Peyer's patch (tissue), 4 donors: ENCODE measurements at regions not wholly inside any gene's neighbourhood (a gene's known extent, or its start where the extent isn't known, plus 50 kb on each side); places are given as distances from the start of the nearest gene placed in this dataset.

ENCODE experiments used
- DNase-seq, 3 donors: peaks; one replicate each; pipeline ENCODE4 v3.0.0-alpha.2; 2017 to 2019
- H3K27ac ChIP-seq, 4 donors: fragments of 200-600 bp; sonication (generic); one replicate each; pipeline ENCODE4 v1.5.1; 2016 to 2019
- H3K27me3 ChIP-seq, 2 donors: fragments of 200-600 bp; sonication (generic); one replicate each; pipeline ENCODE4 v1.5.1; 2019
- H3K36me3 ChIP-seq, 3 donors: fragments of 200-600 bp; sonication (generic); one replicate each; pipeline ENCODE4 v1.5.1; 2016 to 2019
- H3K4me1 ChIP-seq, 4 donors: fragments of 200-600 bp; sonication (generic); one replicate each; pipeline ENCODE4 v1.5.1; 2016 to 2019
- H3K4me3 ChIP-seq, 4 donors: fragments of 200-600 bp; sonication (generic); 1 replicate in 3 of 4; 2 replicates in 1 of 4; pipeline ENCODE4 v1.5.1; 2016 to 2019; ENCODE audit warnings: mild to moderate bottlenecking in 1 of 4
- H3K9me3 ChIP-seq, 4 donors: fragments of 200-600 bp; sonication (generic); one replicate each; pipeline ENCODE4 v1.5.1; 2016 to 2019; ENCODE audit warnings: mild to moderate bottlenecking in 1 of 4
- CTCF ChIP-seq, 6 experiments: fragments of 450-650 bp in 4 of 6; fragments of 200-600 bp in 2 of 6; sonication (generic) in 1 of 6; IDR thresholded peaks; one replicate each; pipeline ENCODE4 v1.5.1; 2017 to 2019; ENCODE audit warnings: antibody characterized with exemption in 6 of 6, mild to moderate bottlenecking in 3 of 6, moderate library complexity in 1 of 6
- POLR2A ChIP-seq, 2 donors: fragments of 450-650 bp; IDR thresholded peaks; one replicate each; pipeline ENCODE4 v1.5.1; 2017; ENCODE audit warnings: antibody characterized with exemption in 2 of 2, mild to moderate bottlenecking in 2 of 2, moderate library complexity in 2 of 2

GRCh38 chr4:178344096-178344495, 901.9 kb upstream of the AGA start:
- Histone ChIP-seq H3K36me3 (no peaks in the 10 kb centered on the region), H3K4me3 (no peak overlapping the region), H3K9me3 (no peaks in the 10 kb centered on the region), H3K4me1 (no peaks in the 10 kb centered on the region), H3K27me3 (no peaks in the 10 kb centered on the region), H3K27ac (no peak overlapping the region)
- TF ChIP-seq CTCF (IDR thresholded peaks at IDR 0.05) (no peak), POLR2A (IDR thresholded peaks at IDR 0.05) (no peak)
- no peak for DNase-seq

DNA sequence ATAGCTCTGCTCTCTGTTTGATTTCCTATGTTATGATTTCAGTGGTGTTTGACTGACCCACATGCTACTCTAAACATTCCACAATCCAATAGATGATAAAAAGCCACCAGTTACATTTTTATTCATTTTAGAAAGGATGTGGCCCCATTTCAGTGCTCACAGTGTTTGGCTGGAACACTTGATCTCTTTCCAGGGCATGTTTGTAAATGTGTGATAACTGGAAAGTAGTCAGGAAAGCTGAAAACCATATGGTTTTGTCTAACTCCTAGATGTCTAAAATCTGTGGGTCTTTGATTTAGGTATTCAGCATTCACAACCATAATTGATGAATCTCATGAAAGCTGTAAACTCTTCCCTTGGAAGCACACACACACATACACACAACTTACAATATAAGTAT, 904.9 kb upstream of the AGA start:
- Histone ChIP-seq H3K9me3 (no peaks in the 10 kb centered on the region), H3K27me3 (no peaks in the 10 kb centered on the region), H3K4me3 (no peak overlapping the region), H3K27ac (no peak overlapping the region), H3K36me3 (no peaks in the 10 kb centered on the region), H3K4me1 (no peaks in the 10 kb centered on the region)
- TF ChIP-seq CTCF (IDR thresholded peaks at IDR 0.05) (no peak), POLR2A (IDR thresholded peaks at IDR 0.05) (no peak)
- DNase-seq = no peak

DNA sequence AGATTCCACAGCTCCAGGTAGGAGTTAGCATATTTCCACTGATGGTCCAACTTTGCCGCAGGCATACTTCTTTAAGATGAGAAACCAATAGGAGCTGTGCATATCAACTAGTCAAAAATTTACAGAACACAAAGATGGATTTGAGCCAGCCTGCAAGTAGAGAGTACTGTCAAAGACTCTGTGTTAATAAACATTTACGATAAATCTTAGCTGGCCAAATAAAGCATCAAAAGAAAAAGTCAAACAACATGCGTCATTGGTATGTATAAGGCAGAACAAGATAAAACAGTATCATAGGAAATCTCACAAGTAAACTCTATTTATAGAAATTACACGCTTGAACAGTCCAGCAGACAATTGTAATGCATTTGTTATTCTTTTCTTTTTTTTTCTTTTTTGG, 907.4 kb upstream of the AGA start:
- Histone ChIP-seq H3K4me1 (no peaks in the 10 kb centered on the region), H3K9me3 (no peaks in the 10 kb centered on the region), H3K27ac (no peak overlapping the region), H3K36me3 (no peaks in the 10 kb centered on the region), H3K4me3 (no peak overlapping the region), H3K27me3 (no peaks in the 10 kb centered on the region)
- TF ChIP-seq POLR2A (IDR thresholded peaks at IDR 0.05) (no peak), CTCF (IDR thresholded peaks at IDR 0.05) (no peak)
- no peak for DNase-seq

DNA sequence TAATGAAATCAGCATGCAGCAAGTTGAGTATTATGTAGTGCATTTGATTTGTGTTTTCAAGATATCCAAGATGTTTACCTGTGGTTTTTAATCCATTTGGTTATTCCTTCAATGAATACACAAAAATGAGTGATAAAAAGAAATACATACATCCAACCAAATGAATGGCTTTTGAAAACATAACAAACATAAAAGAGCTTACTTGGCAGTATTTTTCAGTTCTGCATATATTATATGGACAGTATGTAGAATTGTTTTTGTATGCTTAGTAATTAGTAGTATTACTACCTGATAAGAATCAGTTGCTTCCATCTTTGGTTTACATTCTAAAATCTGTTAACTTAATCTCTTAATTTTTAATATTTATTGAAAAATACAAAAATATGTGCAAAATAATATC, 908.9 kb upstream of the AGA start:
- no peak overlapping the region for H3K4me3 ChIP-seq
- TF ChIP-seq CTCF (IDR thresholded peaks at IDR 0.05) = no peak
- no peak for DNase-seq
- H3K4me1 ChIP-seq = no peaks in the 10 kb centered on the region
- no peaks in the 10 kb centered on the region for H3K36me3 ChIP-seq
- H3K9me3 ChIP-seq = peaks cover 0 to 3% (median 0%) of the 10 kb centered on the region in 4 donors
- H3K27ac ChIP-seq = no peak overlapping the region
- no peaks in the 10 kb centered on the region for H3K27me3 ChIP-seq

DNA sequence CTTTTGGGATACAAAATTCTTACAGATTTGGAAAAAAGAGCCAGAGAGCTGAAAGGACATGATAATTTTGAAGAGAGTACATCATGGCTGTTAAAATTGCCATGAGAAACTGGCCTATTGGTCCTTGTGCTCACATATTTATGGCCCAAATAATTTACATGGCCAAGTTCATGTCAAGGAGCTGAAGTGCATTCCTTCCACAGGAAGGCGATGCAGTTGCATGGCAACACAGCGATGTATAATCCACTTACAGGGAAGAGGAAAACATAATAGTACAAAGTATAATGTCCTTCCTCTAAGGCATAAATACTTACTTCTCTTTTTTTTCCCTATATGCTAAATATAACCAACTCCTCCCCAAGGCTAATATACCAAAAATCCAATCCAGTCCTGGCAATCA, 914.5 kb upstream of the AGA start:
- peaks cover 0 to 3% (median 0%) of the 10 kb centered on the region in 4 donors for H3K9me3 ChIP-seq
- no peaks in the 10 kb centered on the region for H3K36me3 ChIP-seq
- no peak overlapping the region for H3K4me3 ChIP-seq
- H3K4me1 ChIP-seq = no peaks in the 10 kb centered on the region
- TF ChIP-seq POLR2A (IDR thresholded peaks at IDR 0.05) = no peak
- no peak for TF ChIP-seq CTCF (IDR thresholded peaks at IDR 0.05)
- no peak overlapping the region for H3K27ac ChIP-seq
- no peaks in the 10 kb centered on the region for H3K27me3 ChIP-seq
- no peak for DNase-seq

- H3K27ac ChIP-seq = no peak overlapping the region
- H3K4me1 ChIP-seq = no peaks in the 10 kb centered on the region
- no peaks in the 10 kb centered on the region for H3K27me3 ChIP-seq
- TF ChIP-seq POLR2A (IDR thresholded peaks at IDR 0.05) = no peak
- TF ChIP-seq CTCF (IDR thresholded peaks at IDR 0.05) = no peak
- no peak overlapping the region for H3K4me3 ChIP-seq
- no peaks in the 10 kb centered on the region for H3K9me3 ChIP-seq
- no peaks in the 10 kb centered on the region for H3K36me3 ChIP-seq
- no peak for DNase-seq
Measured at GRCh38 chr4:178385481-178385880, 943.2 kb upstream of the AGA start.
